Lung (tissue), 11 donors: ENCODE measurements at regions not wholly inside any gene's neighbourhood (a gene's known extent, or its start where the extent isn't known, plus 50 kb on each side); places are given as distances from the start of the nearest gene placed in this dataset.
"Not testable (repeated sequence)": the region's sequence is repeated elsewhere in the genome, so short reads cannot be mapped to it uniquely, and the experiment has no call there.

Experiments
- ATAC-seq: fragments of 200-7000 bp; cut with Tn5 transposase; one replicate; pipeline ENCODE4 v1.9.1; 2020; ENCODE audit warnings: moderate number of reproducible peaks; ENCODE audit not compliant: insufficient read depth, low FRiP score
- DNase-seq, 3 donors: peaks; one replicate each; pipeline ENCODE4 v3.0.0-alpha.2; 2013 to 2017
- H3K27ac ChIP-seq, 2 donors: one replicate each; pipeline ENCODE4 v1.5.1; 2013; ENCODE audit warnings: mild to moderate bottlenecking in 2 of 2, moderate library complexity in 2 of 2, control low read depth in 1 of 2, inconsistent platforms in 1 of 2, low read depth in 1 of 2, low read length in 1 of 2
- H3K27me3 ChIP-seq, 3 donors: one replicate each; pipeline ENCODE4 v1.5.1; 2013; ENCODE audit warnings: low read length in 2 of 3; ENCODE audit not compliant: control insufficient read depth in 3 of 3, insufficient read depth in 3 of 3
- H3K36me3 ChIP-seq, 4 donors: one replicate each; pipeline ENCODE4 v1.5.1; 2013; ENCODE audit warnings: low read length in 4 of 4, mild to moderate bottlenecking in 1 of 4, moderate library complexity in 1 of 4; ENCODE audit not compliant: control insufficient read depth in 4 of 4, insufficient read depth in 4 of 4
- H3K4me1 ChIP-seq, 5 donors: one replicate each; pipeline ENCODE4 v1.5.1; 2013; ENCODE audit warnings: low read length in 5 of 5, mild to moderate bottlenecking in 2 of 5, moderate library complexity in 1 of 5; ENCODE audit not compliant: control insufficient read depth in 5 of 5, insufficient read depth in 5 of 5
- H3K4me3 ChIP-seq: one replicate; pipeline ENCODE4 v1.5.1; 2013; ENCODE audit warnings: mild to moderate bottlenecking, control low read depth, moderate library complexity
- H3K9ac ChIP-seq, 2 donors: one replicate each; pipeline ENCODE4 v1.5.1; 2013; ENCODE audit warnings: low read length in 2 of 2, control low read depth in 1 of 2; ENCODE audit not compliant: insufficient read depth in 1 of 2
- H3K9me3 ChIP-seq, 4 donors: one replicate each; pipeline ENCODE4 v1.5.1; 2013; ENCODE audit warnings: low read length in 3 of 4, mild to moderate bottlenecking in 1 of 4, moderate library complexity in 1 of 4; ENCODE audit not compliant: control insufficient read depth in 4 of 4, insufficient read depth in 3 of 4
- WGBS, 2 donors: extraction: QIAGEN DNeasy Blood & Tissue Kit; methylation state at CpG; one replicate each; pipeline ENCODE4 v1.1.7; 2013; 5-methylcytosine and 5-hydroxymethylcytosine counted together
- TF ChIP-seq, protein P1 (sequence below): IDR thresholded peaks from 2 replicates; pipeline ENCODE4 v1.5.1; 2012; ENCODE audit warnings: mild to moderate bottlenecking; ENCODE audit errors: control extremely low read depth, extremely low read depth
- donor health status: control.
- donor health status: control.
- donor health status: Bipolar disorder and iron deficiency.
- donor health status: healthy.
- donor health status: DM: yes; HTN: yes; CAD: no.

GRCh38 chr2:14494759-14495158, 137.8 kb upstream of the LRATD1 start:
- 49 to 74% methylated on average over 1 of the region's 1 CpG for WGBS, 2 donors
- no peaks in the 10 kb centered on the region for H3K27me3 ChIP-seq
- TF ChIP-seq, protein P1, sequence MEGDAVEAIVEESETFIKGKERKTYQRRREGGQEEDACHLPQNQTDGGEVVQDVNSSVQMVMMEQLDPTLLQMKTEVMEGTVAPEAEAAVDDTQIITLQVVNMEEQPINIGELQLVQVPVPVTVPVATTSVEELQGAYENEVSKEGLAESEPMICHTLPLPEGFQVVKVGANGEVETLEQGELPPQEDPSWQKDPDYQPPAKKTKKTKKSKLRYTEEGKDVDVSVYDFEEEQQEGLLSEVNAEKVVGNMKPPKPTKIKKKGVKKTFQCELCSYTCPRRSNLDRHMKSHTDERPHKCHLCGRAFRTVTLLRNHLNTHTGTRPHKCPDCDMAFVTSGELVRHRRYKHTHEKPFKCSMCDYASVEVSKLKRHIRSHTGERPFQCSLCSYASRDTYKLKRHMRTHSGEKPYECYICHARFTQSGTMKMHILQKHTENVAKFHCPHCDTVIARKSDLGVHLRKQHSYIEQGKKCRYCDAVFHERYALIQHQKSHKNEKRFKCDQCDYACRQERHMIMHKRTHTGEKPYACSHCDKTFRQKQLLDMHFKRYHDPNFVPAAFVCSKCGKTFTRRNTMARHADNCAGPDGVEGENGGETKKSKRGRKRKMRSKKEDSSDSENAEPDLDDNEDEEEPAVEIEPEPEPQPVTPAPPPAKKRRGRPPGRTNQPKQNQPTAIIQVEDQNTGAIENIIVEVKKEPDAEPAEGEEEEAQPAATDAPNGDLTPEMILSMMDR, result no peak
- H3K27ac ChIP-seq, result no peak overlapping the region
- no peaks in the 10 kb centered on the region for H3K36me3 ChIP-seq
- DNase-seq, result no peak
- no peak for ATAC-seq
- H3K9ac ChIP-seq, result no peak overlapping the region
- no peaks in the 10 kb centered on the region for H3K9me3 ChIP-seq
- peaks cover 0 to 2% (median 0%) of the 10 kb centered on the region in 5 donors for H3K4me1 ChIP-seq
- H3K4me3 ChIP-seq, result no peak overlapping the region

- no peak overlapping the region for H3K27ac ChIP-seq
- H3K4me1 ChIP-seq, result no peaks in the 10 kb centered on the region
- no peak overlapping the region for H3K4me3 ChIP-seq
- H3K9ac ChIP-seq, result no peak overlapping the region
- WGBS, 2 donors, result 91 to 92% methylated on average over 6 of the region's 6 CpGs
- no peaks in the 10 kb centered on the region for H3K36me3 ChIP-seq
- H3K27me3 ChIP-seq, result no peaks in the 10 kb centered on the region
- DNase-seq (no peak), ATAC-seq (no peak)
- TF ChIP-seq, protein P1, result no peak
- no peaks in the 10 kb centered on the region for H3K9me3 ChIP-seq
These were observed 131.5 kb upstream of the LRATD1 start for GRCh38 chr2:14501061-14501460.

- not testable (repeated sequence) for H3K4me1 ChIP-seq, DNase-seq, H3K9me3 ChIP-seq, H3K4me3 ChIP-seq, H3K27me3 ChIP-seq, H3K9ac ChIP-seq, H3K27ac ChIP-seq, H3K36me3 ChIP-seq, ATAC-seq
- WGBS, 2 donors, result 94 to 95% methylated on average over 12 of the region's 12 CpGs
These were observed 125.6 kb upstream of the LRATD1 start for GRCh38 chr2:14506955-14507354.

GRCh38 chr2:14511541-14511940, 121.0 kb upstream of the LRATD1 start:
- DNase-seq (no peak), ATAC-seq (no peak)
- H3K9me3 ChIP-seq, result peaks cover 0 to 3% (median 0%) of the 10 kb centered on the region in 4 donors
- H3K27ac ChIP-seq, result no peak overlapping the region
- H3K9ac ChIP-seq, result no peak overlapping the region
- H3K36me3 ChIP-seq, result no peaks in the 10 kb centered on the region
- TF ChIP-seq, protein P1, result no peak
- H3K27me3 ChIP-seq, result no peaks in the 10 kb centered on the region
- no peak overlapping the region for H3K4me3 ChIP-seq
- WGBS, 2 donors, result 66 to 93% methylated on average over 4 of the region's 4 CpGs
- H3K4me1 ChIP-seq, result peaks cover 0 to 4% (median 0%) of the 10 kb centered on the region in 5 donors
